HS-5 (cell line): ENCODE measurements at regions not wholly inside any gene's neighbourhood (a gene's known extent, or its start where the extent isn't known, plus 50 kb on each side); places are given as distances from the start of the nearest gene placed in this dataset.
"Not testable (repeated sequence)": the region's sequence is repeated elsewhere in the genome, so short reads cannot be mapped to it uniquely, and the experiment has no call there.

ENCODE experiments used
- DNase-seq: peaks from one replicate; pipeline ENCODE4 v3.0.0-alpha.2; 2012; ENCODE audit warnings: low read depth

DNA sequence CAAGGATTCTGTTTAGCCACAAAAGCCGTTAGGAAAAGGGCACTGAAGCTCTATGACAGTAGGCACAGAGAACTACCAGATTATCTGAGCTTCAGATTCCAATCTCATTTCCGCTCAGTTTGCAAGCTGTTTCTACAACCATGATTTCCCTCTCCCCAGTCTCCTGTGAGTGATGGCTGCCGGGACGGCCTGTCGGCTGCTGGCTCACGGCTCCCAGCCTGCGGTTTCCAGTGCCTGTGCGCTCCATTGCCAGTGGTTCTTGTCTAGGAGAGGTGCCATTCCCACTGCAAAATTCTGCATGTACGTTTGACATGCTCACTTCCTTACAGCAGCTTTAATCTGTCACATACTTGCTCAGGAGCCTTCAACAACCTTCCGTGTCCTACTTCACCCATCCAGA lies 429.1 kb upstream of the FRG1 start:
- no peak for DNase-seq

DNA sequence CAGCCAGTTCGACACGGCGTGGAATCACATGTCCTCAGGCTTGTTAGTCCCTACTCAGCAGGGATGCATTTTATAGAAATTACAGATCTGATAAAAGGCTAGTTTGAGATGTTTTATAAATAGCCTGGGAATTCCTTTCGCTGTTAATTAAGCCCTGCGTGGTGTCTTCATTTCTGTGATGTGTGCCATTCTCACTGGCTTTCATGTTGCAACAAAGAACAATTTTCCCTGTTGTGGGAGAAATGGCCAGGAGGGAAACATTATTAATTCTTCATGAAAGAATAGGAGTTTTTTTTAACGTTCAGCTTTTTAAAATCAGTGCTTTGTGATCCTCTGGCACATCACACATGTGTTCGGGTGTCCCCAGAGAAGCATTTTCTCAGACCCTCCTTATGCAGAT lies 427.3 kb upstream of the FRG1 start:
- DNase-seq = no peak

- no peak for DNase-seq
Observed at GRCh38 chr4:189514209-189514608, 426.5 kb upstream of the FRG1 start.

- DNase-seq = no peak
Observed at GRCh38 chr4:189516902-189517301, 423.8 kb upstream of the FRG1 start.

DNA sequence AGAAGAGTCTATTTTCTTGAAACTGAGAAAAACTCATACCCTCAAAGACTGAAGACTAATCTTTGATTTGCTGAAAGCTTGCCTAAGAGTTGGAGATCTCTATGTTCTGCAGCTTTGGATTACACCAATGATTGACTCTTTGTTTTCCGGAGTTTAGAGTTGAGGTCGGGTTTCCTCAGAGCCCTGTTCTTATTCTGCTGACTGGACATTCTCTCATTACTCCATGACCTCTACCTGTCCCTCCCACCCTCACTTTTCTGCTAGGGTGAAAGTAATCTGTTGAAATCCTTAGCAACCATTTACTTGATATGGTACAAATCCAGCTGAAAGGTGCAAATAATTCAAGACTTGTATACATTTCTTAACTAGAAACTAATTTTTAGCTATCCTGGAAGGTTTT lies 421.5 kb upstream of the FRG1 start:
- DNase-seq = no peak

- no peak for DNase-seq
Observed at GRCh38 chr4:189525304-189525703, 415.4 kb upstream of the FRG1 start.

DNA sequence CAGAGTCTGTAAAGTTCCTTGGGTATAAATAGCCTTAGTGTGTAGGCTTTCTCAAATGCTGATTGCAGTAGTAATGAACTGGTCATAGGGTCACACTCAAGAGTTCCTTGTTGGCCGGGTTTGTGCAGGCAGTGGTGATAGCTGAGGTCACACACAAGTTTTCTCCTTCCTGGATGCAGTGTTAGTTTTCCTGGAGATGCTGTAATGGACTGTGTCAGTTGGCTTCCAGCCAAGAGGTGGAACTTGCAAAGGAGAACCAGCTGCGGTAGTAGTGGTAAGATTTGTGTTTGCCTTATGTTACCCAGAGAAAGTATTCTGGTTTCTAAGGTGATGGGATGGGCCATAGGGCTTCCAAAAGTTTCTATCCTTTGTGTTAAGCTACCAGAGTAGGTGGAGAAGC lies 409.8 kb upstream of the FRG1 start:
- DNase-seq = no peak

- no peak for DNase-seq
Observed at GRCh38 chr4:189533603-189534002, 407.1 kb upstream of the FRG1 start.

DNA sequence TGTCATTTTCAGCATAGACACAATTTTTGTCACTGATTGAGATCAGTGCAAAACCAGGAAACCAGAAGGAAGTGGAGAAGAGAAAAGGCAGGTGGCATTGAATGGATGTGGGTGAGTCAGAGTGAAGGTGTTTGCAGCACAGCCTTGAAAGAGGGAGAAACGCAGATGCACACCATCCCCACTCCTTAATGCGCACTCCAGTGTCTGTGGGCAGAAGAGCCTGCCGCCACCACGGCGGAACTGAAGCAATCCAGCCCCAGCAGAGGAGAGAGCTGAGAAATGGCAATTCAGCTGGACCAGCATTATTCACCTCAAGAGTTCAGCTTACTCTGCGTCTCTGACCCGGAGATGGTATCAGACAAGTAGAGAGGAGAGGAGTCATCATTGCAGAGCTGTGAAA lies 393.1 kb upstream of the FRG1 start:
- no peak for DNase-seq

- no peak for DNase-seq
Observed at GRCh38 chr4:189548484-189549125, 392.1 kb upstream of the FRG1 start.

GRCh38 chr4:189551931-189552670 lies 388.6 kb upstream of the FRG1 start:
- DNase-seq = not testable (repeated sequence)

- DNase-seq = not testable (repeated sequence)
Observed at GRCh38 chr4:189560605-189561004, 380.1 kb upstream of the FRG1 start.

DNA sequence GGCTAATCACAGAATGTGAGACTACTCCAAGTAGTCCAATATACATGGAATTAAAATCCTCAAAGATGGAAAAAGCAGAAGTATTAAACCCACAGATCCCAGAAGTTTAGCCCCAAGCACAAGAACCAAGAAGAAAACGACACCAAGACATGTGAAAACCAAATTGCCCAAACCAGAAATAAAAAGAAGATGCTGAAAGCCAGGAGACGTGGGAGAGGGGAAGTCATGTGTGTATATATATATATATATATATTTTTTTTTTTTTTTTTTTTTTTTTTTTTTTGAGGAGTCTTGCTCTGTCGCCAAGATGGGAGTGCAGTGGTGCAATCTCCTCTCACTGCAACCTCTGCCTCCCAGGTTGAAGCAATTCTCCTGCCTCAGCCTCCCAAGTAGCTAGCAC lies 376.9 kb upstream of the FRG1 start:
- DNase-seq = not testable (repeated sequence)

DNA sequence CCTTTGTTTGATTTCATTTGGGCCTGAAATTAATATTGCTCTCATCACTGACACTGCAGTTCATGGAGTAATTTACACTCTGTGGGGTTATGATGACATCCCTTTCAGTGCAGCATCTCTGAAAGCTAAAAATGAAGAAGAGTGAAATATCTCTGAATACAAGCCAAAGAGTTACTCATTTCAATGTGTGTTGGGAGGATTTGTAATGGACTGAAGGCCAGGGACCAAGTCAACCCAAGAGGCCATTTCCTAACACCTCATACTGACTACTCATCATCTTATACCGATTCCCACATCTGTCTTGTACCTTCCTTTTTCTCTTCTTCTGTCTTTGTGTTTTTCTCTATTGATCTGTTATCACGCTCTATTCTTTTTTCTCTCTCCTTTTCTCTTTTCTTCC lies 374.4 kb upstream of the FRG1 start:
- not testable (repeated sequence) for DNase-seq

- not testable (repeated sequence) for DNase-seq
Observed at GRCh38 chr4:189566900-189567299, 373.8 kb upstream of the FRG1 start.

- DNase-seq = not testable (repeated sequence)
Observed at GRCh38 chr4:189579645-189580044, 361.0 kb upstream of the FRG1 start.

GRCh38 chr4:189586908-189587632 lies 353.6 kb upstream of the FRG1 start:
- DNase-seq = not testable (repeated sequence)

DNA sequence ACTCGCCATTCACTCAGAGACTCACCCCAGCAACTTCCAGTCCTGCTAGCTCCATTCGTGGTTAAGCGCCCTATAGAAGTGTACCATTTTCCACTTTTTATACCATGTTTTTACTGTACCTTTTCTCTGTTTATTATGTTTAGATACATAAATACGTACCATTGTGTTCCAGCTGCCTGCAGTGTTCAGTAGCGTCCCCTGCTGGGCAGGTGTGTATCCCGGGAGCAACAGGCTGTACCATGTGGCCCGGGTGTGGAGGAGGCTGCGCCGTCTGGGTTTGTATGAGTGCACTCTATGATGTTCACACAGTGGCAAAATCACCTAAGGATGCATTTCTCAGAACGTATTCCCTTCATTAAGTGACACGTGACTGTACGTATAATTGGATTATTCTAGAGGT lies 351.5 kb upstream of the FRG1 start:
- not testable (repeated sequence) for DNase-seq

DNA sequence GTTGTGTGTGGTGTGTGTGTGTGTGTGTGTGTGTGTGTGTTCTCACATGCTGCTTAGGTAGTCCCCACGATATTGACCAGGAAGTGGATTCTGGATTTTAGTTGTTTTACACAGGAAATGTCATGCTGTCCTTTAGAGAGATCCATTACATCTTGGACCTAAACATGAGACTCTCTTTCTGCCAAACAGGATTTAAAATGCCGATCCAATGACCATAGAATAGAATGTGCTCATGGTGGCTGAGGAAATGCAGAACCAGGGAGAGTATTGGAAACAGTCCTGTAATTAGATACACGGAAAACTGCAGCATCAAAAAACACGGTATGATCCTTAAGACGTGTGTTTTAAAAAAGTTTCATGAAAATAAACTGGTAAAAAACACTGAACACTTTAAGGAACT lies 347.8 kb upstream of the FRG1 start:
- no peak for DNase-seq

- no peak for DNase-seq
Observed at GRCh38 chr4:189597341-189597740, 343.3 kb upstream of the FRG1 start.

- DNase-seq = no peak
Observed at GRCh38 chr4:189600264-189600663, 340.4 kb upstream of the FRG1 start.

DNA sequence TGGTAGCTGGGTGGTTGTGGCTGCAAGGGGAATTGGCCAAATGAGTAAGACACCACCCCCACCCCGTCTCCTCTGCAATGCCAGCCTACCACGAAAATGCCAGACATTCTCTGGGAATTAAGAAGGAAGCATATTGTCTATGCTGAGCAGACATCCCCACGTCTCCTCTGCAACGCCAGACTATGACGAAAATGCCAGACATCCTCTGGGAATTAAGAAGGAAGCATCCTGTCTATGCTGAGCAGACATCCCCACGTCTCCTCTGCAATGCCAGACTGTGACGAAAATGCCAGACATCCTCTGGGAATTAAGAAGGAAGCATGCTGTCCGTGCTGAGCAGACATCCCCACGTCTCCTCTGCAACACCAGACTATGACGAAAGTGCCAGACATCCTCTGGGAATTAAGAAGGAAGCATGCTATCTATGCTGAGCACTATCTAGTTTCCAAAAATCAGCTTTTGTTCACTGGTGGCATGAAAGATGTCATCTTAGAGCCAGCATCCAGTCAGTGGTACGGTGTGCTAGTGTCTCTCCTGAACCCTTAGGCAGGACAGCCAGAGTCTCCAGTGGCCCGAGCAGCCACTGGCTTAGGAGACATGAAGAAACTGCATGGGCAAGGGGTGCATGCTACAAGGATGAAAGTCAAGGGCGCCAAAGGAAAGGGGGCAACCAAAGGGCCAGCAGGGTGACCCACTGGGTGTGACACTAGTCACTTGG lies 339.8 kb upstream of the FRG1 start:
- no peak for DNase-seq
